ENCODE measurements at regions not wholly inside any gene's neighbourhood (a gene's known extent, or its start where the extent isn't known, plus 50 kb on each side); places are given as distances from the start of the nearest gene placed in this dataset.
"Not testable (repeated sequence)": the region's sequence is repeated elsewhere in the genome, so short reads cannot be mapped to it uniquely, and the experiment has no call there.

GRCh38 chr16:19980632-19981265 is 92.9 kb downstream of the GPR139 start:
- DNase-seq, result no peak

- DNase-seq, result no peak
Measured at GRCh38 chr16:19979638-19980037, 94.1 kb downstream of the GPR139 start.

GRCh38 chr16:19974607-19975006 is 90.0 kb upstream of the GPRC5B start:
- DNase-seq, result no peak

GRCh38 chr16:19972111-19972510 is 87.5 kb upstream of the GPRC5B start:
- DNase-seq, result no peak

GRCh38 chr16:19968891-19969683 is 84.4 kb upstream of the GPRC5B start:
- no peak for DNase-seq

- no peak for DNase-seq
Measured at GRCh38 chr16:19967963-19968362, 83.3 kb upstream of the GPRC5B start.

GRCh38 chr16:19967561-19967960 is 82.9 kb upstream of the GPRC5B start:
- DNase-seq, result no peak

- peak; percentile 88 for DNase-seq
Measured at GRCh38 chr16:19963301-19963700, 78.7 kb upstream of the GPRC5B start.

GRCh38 chr16:19960183-19960582 is 75.5 kb upstream of the GPRC5B start:
- no peak for DNase-seq

- DNase-seq, result no peak
Measured at GRCh38 chr16:19959736-19960135, 75.1 kb upstream of the GPRC5B start.

- DNase-seq, result not testable (repeated sequence)
Measured at GRCh38 chr16:19955896-19956295, 71.2 kb upstream of the GPRC5B start.

- not testable (repeated sequence) for DNase-seq
Measured at GRCh38 chr16:19955084-19955483, 70.4 kb upstream of the GPRC5B start.

- no peak for DNase-seq
Measured at GRCh38 chr16:19948186-19949104, 63.8 kb upstream of the GPRC5B start.

- no peak for DNase-seq
Measured at GRCh38 chr16:19945934-19946333, 61.3 kb upstream of the GPRC5B start.

- DNase-seq, result no peak
Measured at GRCh38 chr16:19940195-19940594, 55.5 kb upstream of the GPRC5B start.

GRCh38 chr16:19939553-19939952 is 54.9 kb upstream of the GPRC5B start:
- peak; percentile 55 for DNase-seq

GRCh38 chr16:19938536-19938935 is 53.9 kb upstream of the GPRC5B start:
- no peak for DNase-seq

GRCh38 chr16:19936441-19936840 is 51.8 kb upstream of the GPRC5B start:
- no peak for DNase-seq

GRCh38 chr16:19935694-19936093 is 51.0 kb upstream of the GPRC5B start:
- peak; percentile 76 for DNase-seq

Data from femur (tissue), 1 donor.